Lung (tissue), 11 donors: ENCODE measurements at regions not wholly inside any gene's neighbourhood (a gene's known extent, or its start where the extent isn't known, plus 50 kb on each side); places are given as distances from the start of the nearest gene placed in this dataset.
A peak's percentile ranks its signal among the peaks of the same experiment; 100 is the strongest.

Experiments
- ATAC-seq: fragments of 200-7000 bp; cut with Tn5 transposase; one replicate; pipeline ENCODE4 v1.9.1; 2020; ENCODE audit warnings: moderate number of reproducible peaks; ENCODE audit not compliant: insufficient read depth, low FRiP score
- DNase-seq, 3 donors: peaks; one replicate each; pipeline ENCODE4 v3.0.0-alpha.2; 2013 to 2017
- H3K27ac ChIP-seq, 2 donors: one replicate each; pipeline ENCODE4 v1.5.1; 2013; ENCODE audit warnings: mild to moderate bottlenecking in 2 of 2, moderate library complexity in 2 of 2, control low read depth in 1 of 2, inconsistent platforms in 1 of 2, low read depth in 1 of 2, low read length in 1 of 2
- H3K27me3 ChIP-seq, 3 donors: one replicate each; pipeline ENCODE4 v1.5.1; 2013; ENCODE audit warnings: low read length in 2 of 3; ENCODE audit not compliant: control insufficient read depth in 3 of 3, insufficient read depth in 3 of 3
- H3K36me3 ChIP-seq, 4 donors: one replicate each; pipeline ENCODE4 v1.5.1; 2013; ENCODE audit warnings: low read length in 4 of 4, mild to moderate bottlenecking in 1 of 4, moderate library complexity in 1 of 4; ENCODE audit not compliant: control insufficient read depth in 4 of 4, insufficient read depth in 4 of 4
- H3K4me1 ChIP-seq, 5 donors: one replicate each; pipeline ENCODE4 v1.5.1; 2013; ENCODE audit warnings: low read length in 5 of 5, mild to moderate bottlenecking in 2 of 5, moderate library complexity in 1 of 5; ENCODE audit not compliant: control insufficient read depth in 5 of 5, insufficient read depth in 5 of 5
- H3K4me3 ChIP-seq: one replicate; pipeline ENCODE4 v1.5.1; 2013; ENCODE audit warnings: mild to moderate bottlenecking, control low read depth, moderate library complexity
- H3K9ac ChIP-seq, 2 donors: one replicate each; pipeline ENCODE4 v1.5.1; 2013; ENCODE audit warnings: low read length in 2 of 2, control low read depth in 1 of 2; ENCODE audit not compliant: insufficient read depth in 1 of 2
- H3K9me3 ChIP-seq, 4 donors: one replicate each; pipeline ENCODE4 v1.5.1; 2013; ENCODE audit warnings: low read length in 3 of 4, mild to moderate bottlenecking in 1 of 4, moderate library complexity in 1 of 4; ENCODE audit not compliant: control insufficient read depth in 4 of 4, insufficient read depth in 3 of 4
- WGBS, 2 donors: extraction: QIAGEN DNeasy Blood & Tissue Kit; methylation state at CpG; one replicate each; pipeline ENCODE4 v1.1.7; 2013; 5-methylcytosine and 5-hydroxymethylcytosine counted together
- TF ChIP-seq, protein P1 (sequence below): IDR thresholded peaks from 2 replicates; pipeline ENCODE4 v1.5.1; 2012; ENCODE audit warnings: mild to moderate bottlenecking; ENCODE audit errors: control extremely low read depth, extremely low read depth
- donor health status: control.
- donor health status: control.
- donor health status: Bipolar disorder and iron deficiency.
- donor health status: healthy.
- donor health status: DM: yes; HTN: yes; CAD: no.

DNA sequence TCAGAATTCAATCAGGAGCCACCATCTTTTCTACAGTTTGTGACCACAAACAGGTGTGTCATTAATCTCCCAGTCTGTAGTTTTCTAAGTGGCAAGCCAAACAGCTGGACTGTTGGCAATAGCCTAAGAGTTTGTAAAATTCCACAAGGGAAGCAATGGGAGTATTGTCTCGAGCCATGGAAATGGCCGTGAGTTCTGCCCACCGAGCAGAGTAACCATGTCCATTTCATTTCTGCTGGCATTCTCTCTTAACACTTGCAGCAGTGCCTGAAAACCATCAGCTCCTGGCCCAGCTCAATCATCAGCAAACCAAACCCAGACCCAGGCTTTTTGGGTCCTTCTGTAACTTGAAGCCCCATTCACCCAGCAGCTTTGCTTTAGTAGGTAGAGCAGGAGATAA lies 387.8 kb upstream of the CDH7 start:
- H3K27me3 ChIP-seq: no peaks in the 10 kb centered on the region
- H3K9ac ChIP-seq: no peak overlapping the region
- H3K4me3 ChIP-seq: no peak overlapping the region
- TF ChIP-seq, protein P1, sequence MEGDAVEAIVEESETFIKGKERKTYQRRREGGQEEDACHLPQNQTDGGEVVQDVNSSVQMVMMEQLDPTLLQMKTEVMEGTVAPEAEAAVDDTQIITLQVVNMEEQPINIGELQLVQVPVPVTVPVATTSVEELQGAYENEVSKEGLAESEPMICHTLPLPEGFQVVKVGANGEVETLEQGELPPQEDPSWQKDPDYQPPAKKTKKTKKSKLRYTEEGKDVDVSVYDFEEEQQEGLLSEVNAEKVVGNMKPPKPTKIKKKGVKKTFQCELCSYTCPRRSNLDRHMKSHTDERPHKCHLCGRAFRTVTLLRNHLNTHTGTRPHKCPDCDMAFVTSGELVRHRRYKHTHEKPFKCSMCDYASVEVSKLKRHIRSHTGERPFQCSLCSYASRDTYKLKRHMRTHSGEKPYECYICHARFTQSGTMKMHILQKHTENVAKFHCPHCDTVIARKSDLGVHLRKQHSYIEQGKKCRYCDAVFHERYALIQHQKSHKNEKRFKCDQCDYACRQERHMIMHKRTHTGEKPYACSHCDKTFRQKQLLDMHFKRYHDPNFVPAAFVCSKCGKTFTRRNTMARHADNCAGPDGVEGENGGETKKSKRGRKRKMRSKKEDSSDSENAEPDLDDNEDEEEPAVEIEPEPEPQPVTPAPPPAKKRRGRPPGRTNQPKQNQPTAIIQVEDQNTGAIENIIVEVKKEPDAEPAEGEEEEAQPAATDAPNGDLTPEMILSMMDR: no peak
- no peak overlapping the region for H3K27ac ChIP-seq
- ATAC-seq: no peak
- H3K36me3 ChIP-seq: no peaks in the 10 kb centered on the region
- no peak for DNase-seq
- no peaks in the 10 kb centered on the region for H3K9me3 ChIP-seq
- no peaks in the 10 kb centered on the region for H3K4me1 ChIP-seq
- 93 to 95% methylated on average over 3 of the region's 3 CpGs for WGBS, 2 donors

- no peaks in the 10 kb centered on the region for H3K9me3 ChIP-seq
- H3K4me1 ChIP-seq: no peaks in the 10 kb centered on the region
- H3K9ac ChIP-seq: no peak overlapping the region
- no peak overlapping the region for H3K4me3 ChIP-seq
- ATAC-seq (no peak), DNase-seq (peak in 1 of 3 donors; percentile 15)
- no peak overlapping the region for H3K27ac ChIP-seq
- H3K36me3 ChIP-seq: no peaks in the 10 kb centered on the region
- TF ChIP-seq, protein P1: no peak
- no peaks in the 10 kb centered on the region for H3K27me3 ChIP-seq
- 80 to 95% methylated on average over 1 of the region's 1 CpG for WGBS, 2 donors
These were observed 391.3 kb upstream of the CDH7 start for GRCh38 chr18:65359479-65359878.

DNA sequence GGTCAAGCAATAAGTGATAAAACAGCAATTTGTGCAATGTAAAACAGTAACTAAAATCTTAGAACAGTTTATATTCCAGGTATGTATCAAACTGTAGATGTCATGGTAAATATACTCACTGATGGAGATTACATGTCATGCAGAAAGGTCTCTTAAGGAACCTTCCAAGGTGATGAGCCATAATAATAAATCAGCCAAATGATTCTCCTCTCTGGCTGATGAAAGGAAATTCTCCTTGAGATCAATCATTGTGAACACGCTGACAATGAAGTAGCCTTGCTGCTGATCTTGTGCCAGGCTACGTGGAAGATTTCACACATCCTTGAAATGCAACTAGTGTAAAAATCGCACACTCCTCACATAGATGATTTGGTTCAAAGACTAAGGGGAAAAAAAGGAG lies 392.5 kb upstream of the CDH7 start:
- TF ChIP-seq, protein P1: no peak
- 87 to 89% methylated on average over 3 of the region's 3 CpGs for WGBS, 2 donors

DNA sequence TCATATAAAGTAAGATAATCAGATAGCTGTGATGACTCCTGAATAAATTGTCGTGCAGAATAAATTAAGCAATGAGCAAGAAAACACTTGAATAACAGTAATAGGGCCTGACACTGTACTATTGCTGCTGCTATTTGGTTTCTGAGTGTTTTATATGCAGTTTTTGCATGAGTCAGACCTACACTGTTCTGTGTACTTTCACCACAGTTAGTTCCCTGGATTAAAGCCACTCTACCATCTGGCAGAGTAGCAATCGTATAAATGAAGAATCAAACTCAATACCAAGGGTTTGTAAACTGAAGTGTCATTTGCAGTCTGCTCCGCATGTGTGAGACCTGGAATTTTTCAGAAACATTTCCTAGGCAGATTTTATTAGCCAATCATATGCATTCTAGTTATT lies 398.6 kb upstream of the CDH7 start:
- no peak overlapping the region for H3K27ac ChIP-seq
- no peaks in the 10 kb centered on the region for H3K4me1 ChIP-seq
- no peaks in the 10 kb centered on the region for H3K27me3 ChIP-seq
- no peak overlapping the region for H3K9ac ChIP-seq
- no peaks in the 10 kb centered on the region for H3K9me3 ChIP-seq
- DNase-seq (peak in 1 of 3 donors; percentile 39), ATAC-seq (no peak)
- TF ChIP-seq, protein P1: no peak
- H3K36me3 ChIP-seq: no peaks in the 10 kb centered on the region
- 78 to 85% methylated on average over 3 of the region's 3 CpGs for WGBS, 2 donors
- H3K4me3 ChIP-seq: no peak overlapping the region

More for the DNA sequence above, 392.5 kb upstream of the CDH7 start:
- H3K27ac ChIP-seq: no peak overlapping the region
- H3K36me3 ChIP-seq: no peaks in the 10 kb centered on the region
- no peak for ATAC-seq
- no peaks in the 10 kb centered on the region for H3K9me3 ChIP-seq
- no peaks in the 10 kb centered on the region for H3K27me3 ChIP-seq
- no peak overlapping the region for H3K9ac ChIP-seq
- H3K4me1 ChIP-seq: no peaks in the 10 kb centered on the region
- no peak for DNase-seq
- no peak overlapping the region for H3K4me3 ChIP-seq
